Upper lobe of left lung (tissue), 4 donors: ENCODE measurements at regions not wholly inside any gene's neighbourhood (a gene's known extent, or its start where the extent isn't known, plus 50 kb on each side); places are given as distances from the start of the nearest gene placed in this dataset.

Source experiments
- CTCF ChIP-seq, 6 experiments: fragments of 450-650 bp in 4 of 6; fragments of 200-600 bp in 2 of 6; sonication (generic) in 2 of 6; IDR thresholded peaks; one replicate each; pipeline ENCODE4 v1.5.1; 2016 to 2019; ENCODE audit warnings: antibody characterized with exemption in 6 of 6
- EP300 ChIP-seq, 4 donors: sonication (generic); formaldehyde crosslinking; IDR thresholded peaks; one replicate each; pipeline ENCODE4 v1.5.1; 2017; ENCODE audit warnings: antibody characterized with exemption in 4 of 4, control low read depth in 2 of 4
- POLR2A ChIP-seq, 4 donors: fragments of 450-650 bp; IDR thresholded peaks; one replicate each; pipeline ENCODE4 v1.5.1; 2016 to 2017; ENCODE audit warnings: antibody characterized with exemption in 4 of 4, mild to moderate bottlenecking in 2 of 4
- POLR2AphosphoS5 ChIP-seq, 2 donors: sonication (generic); formaldehyde crosslinking; IDR thresholded peaks; one replicate each; pipeline ENCODE4 v1.5.1; 2017; ENCODE audit warnings: antibody characterized with exemption in 2 of 2

- TF ChIP-seq POLR2A (IDR thresholded peaks at IDR 0.05) (no peak), CTCF (IDR thresholded peaks at IDR 0.05) (no peak), EP300 (IDR thresholded peaks at IDR 0.05) (no peak), POLR2AphosphoS5 (IDR thresholded peaks at IDR 0.05) (no peak)
These were observed 532.3 kb downstream of the SLC4A3 start for GRCh38 chr2:220159738-220160137.
